ENCODE measurements at regions not wholly inside any gene's neighbourhood (a gene's known extent, or its start where the extent isn't known, plus 50 kb on each side); places are given as distances from the start of the nearest gene placed in this dataset.
"Not testable (repeated sequence)": the region's sequence is repeated elsewhere in the genome, so short reads cannot be mapped to it uniquely, and the experiment has no call there.

- no peak overlapping the region for H3K27ac ChIP-seq
- no peak overlapping the region for H3K4me3 ChIP-seq
- no peaks in the 10 kb centered on the region for H3K36me3 ChIP-seq
- H3K4me1 ChIP-seq: no peaks in the 10 kb centered on the region
- no peaks in the 10 kb centered on the region for H3K9me3 ChIP-seq
- TF ChIP-seq POLR2A (IDR thresholded peaks at IDR 0.05): no peak
- intact Hi-C loops (cut with DNase I): no loop called here
- no peaks in the 10 kb centered on the region for H3K27me3 ChIP-seq
- DNase-seq (ENCODE audit: extremely low spot score in 2 of 2): no peak
Observed at GRCh38 chr6:9307187-9307586, 871.8 kb upstream of the SLC35B3 start.

GRCh38 chr6:9295644-9296043, 860.3 kb upstream of the SLC35B3 start:
- H3K4me1 ChIP-seq: no peaks in the 10 kb centered on the region
- H3K36me3 ChIP-seq: no peaks in the 10 kb centered on the region
- H3K9me3 ChIP-seq: no peaks in the 10 kb centered on the region
- intact Hi-C loops (cut with DNase I): no loop called here
- TF ChIP-seq POLR2AphosphoS5 (IDR thresholded peaks at IDR 0.05; ENCODE audit: insufficient read depth in 1 of 2, low read depth in 1 of 2): no peak
- no peak for TF ChIP-seq POLR2A (IDR thresholded peaks at IDR 0.05)
- TF ChIP-seq CTCF (IDR thresholded peaks at IDR 0.05): no peak
- DNase-seq (ENCODE audit: extremely low spot score in 2 of 2): no peak
- no peak overlapping the region for H3K4me3 ChIP-seq
- H3K27me3 ChIP-seq: no peaks in the 10 kb centered on the region
- H3K27ac ChIP-seq: no peak overlapping the region

- no peak for TF ChIP-seq POLR2A (IDR thresholded peaks at IDR 0.05)
- TF ChIP-seq POLR2AphosphoS5 (IDR thresholded peaks at IDR 0.05; ENCODE audit: insufficient read depth in 1 of 2, low read depth in 1 of 2): no peak
- TF ChIP-seq CTCF (IDR thresholded peaks at IDR 0.05): no peak
- no peaks in the 10 kb centered on the region for H3K9me3 ChIP-seq
- no peaks in the 10 kb centered on the region for H3K36me3 ChIP-seq
- DNase-seq (ENCODE audit: extremely low spot score in 2 of 2): no peak
- H3K27me3 ChIP-seq: no peaks in the 10 kb centered on the region
- no peaks in the 10 kb centered on the region for H3K4me1 ChIP-seq
- no peak overlapping the region for H3K4me3 ChIP-seq
- intact Hi-C loops (cut with DNase I): no loop called here
- H3K27ac ChIP-seq: no peak overlapping the region
Observed at GRCh38 chr6:9292975-9293374, 857.6 kb upstream of the SLC35B3 start.

GRCh38 chr6:9290342-9290741, 855.0 kb upstream of the SLC35B3 start:
- H3K27ac ChIP-seq; H3K36me3 ChIP-seq; H3K4me1 ChIP-seq; H3K4me3 ChIP-seq; DNase-seq (ENCODE audit: extremely low spot score in 2 of 2); intact Hi-C loops (cut with DNase I); H3K27me3 ChIP-seq; H3K9me3 ChIP-seq: not testable (repeated sequence)

- Histone ChIP-seq H3K4me1 (no peaks in the 10 kb centered on the region), H3K36me3 (no peaks in the 10 kb centered on the region), H3K27me3 (no peaks in the 10 kb centered on the region), H3K27ac (no peak overlapping the region), H3K4me3 (no peak overlapping the region), H3K9me3 (no peaks in the 10 kb centered on the region)
- intact Hi-C loops (cut with DNase I): no loop called here
- TF ChIP-seq POLR2AphosphoS5 (IDR thresholded peaks at IDR 0.05; ENCODE audit: insufficient read depth in 1 of 2, low read depth in 1 of 2) (no peak), CTCF (IDR thresholded peaks at IDR 0.05) (no peak), POLR2A (IDR thresholded peaks at IDR 0.05) (no peak)
- DNase-seq (ENCODE audit: extremely low spot score in 2 of 2): no peak
Observed at GRCh38 chr6:9272671-9273070, 837.3 kb upstream of the SLC35B3 start.

GRCh38 chr6:9266741-9267140, 831.4 kb upstream of the SLC35B3 start:
- DNase-seq (ENCODE audit: extremely low spot score in 2 of 2): no peak
- intact Hi-C loops (cut with DNase I): no loop called here
- no peak overlapping the region for H3K4me3 ChIP-seq

More at GRCh38 chr6:9266741-9267140, 831.4 kb upstream of the SLC35B3 start:
- Histone ChIP-seq H3K9me3 (no peaks in the 10 kb centered on the region), H3K27me3 (no peaks in the 10 kb centered on the region), H3K36me3 (no peaks in the 10 kb centered on the region), H3K27ac (no peak overlapping the region), H3K4me1 (no peaks in the 10 kb centered on the region)
- no peak for TF ChIP-seq POLR2A (IDR thresholded peaks at IDR 0.05)
- no peak for TF ChIP-seq CTCF (IDR thresholded peaks at IDR 0.05)
- no peak for TF ChIP-seq POLR2AphosphoS5 (IDR thresholded peaks at IDR 0.05; ENCODE audit: insufficient read depth in 1 of 2, low read depth in 1 of 2)

Measured in vagina (tissue), 2 donors.